ENCODE measurements at regions not wholly inside any gene's neighbourhood (a gene's known extent, or its start where the extent isn't known, plus 50 kb on each side); places are given as distances from the start of the nearest gene placed in this dataset.
"Not testable (repeated sequence)": the region's sequence is repeated elsewhere in the genome, so short reads cannot be mapped to it uniquely, and the experiment has no call there.

- H3K27ac ChIP-seq (ENCODE audit: control insufficient read depth, insufficient read depth, low read length); H3K9ac ChIP-seq (ENCODE audit: control insufficient read depth, extremely low read depth, insufficient read depth, low read length); FAIRE-seq; H4K20me1 ChIP-seq (ENCODE audit: control insufficient read depth, extremely low read depth, insufficient read depth, low read length); H2AFZ ChIP-seq (ENCODE audit: control insufficient read depth, low read length); H3K4me1 ChIP-seq (ENCODE audit: control insufficient read depth, extremely low read depth, insufficient read depth, low read length); H3K4me2 ChIP-seq (ENCODE audit: control insufficient read depth, extremely low read depth, insufficient read depth, low read depth, low read length); H3K9me1 ChIP-seq (ENCODE audit: control insufficient read depth, extremely low read depth, insufficient read depth, low read length); H3K4me3 ChIP-seq (ENCODE audit: control insufficient read depth in 2 of 3, extremely low read depth in 1 of 3, insufficient read depth in 2 of 3, low read depth in 1 of 3, low read length in 3 of 3); H3K9me3 ChIP-seq (ENCODE audit: control insufficient read depth, low read depth, low read length); H3K27me3 ChIP-seq (ENCODE audit: control insufficient read depth, extremely low read depth, insufficient read depth, low read length); H3K36me3 ChIP-seq (ENCODE audit: control insufficient read depth in 2 of 2, extremely low read depth in 1 of 2, insufficient read depth in 2 of 2, low read length in 2 of 2); dilution Hi-C loops (cut with MboI; ENCODE audit: extremely low pct_ligation_motif_present, low sequenced_read_pairs); H3K79me2 ChIP-seq (ENCODE audit: control insufficient read depth, insufficient read depth, low read length); DNase-seq (ENCODE audit: low read depth, low spot score): not testable (repeated sequence)
Observed at GRCh38 chr7:150063195-150063594, 189.4 kb downstream of the ATP6V0E2 start.

- H3K4me2 ChIP-seq (ENCODE audit: control insufficient read depth, extremely low read depth, insufficient read depth, low read depth, low read length); H3K79me2 ChIP-seq (ENCODE audit: control insufficient read depth, insufficient read depth, low read length); H4K20me1 ChIP-seq (ENCODE audit: control insufficient read depth, extremely low read depth, insufficient read depth, low read length); H3K9me1 ChIP-seq (ENCODE audit: control insufficient read depth, extremely low read depth, insufficient read depth, low read length); H3K4me1 ChIP-seq (ENCODE audit: control insufficient read depth, extremely low read depth, insufficient read depth, low read length); DNase-seq (ENCODE audit: low read depth, low spot score); H3K36me3 ChIP-seq (ENCODE audit: control insufficient read depth in 2 of 2, extremely low read depth in 1 of 2, insufficient read depth in 2 of 2, low read length in 2 of 2); H3K27ac ChIP-seq (ENCODE audit: control insufficient read depth, insufficient read depth, low read length); FAIRE-seq; H3K4me3 ChIP-seq (ENCODE audit: control insufficient read depth in 2 of 3, extremely low read depth in 1 of 3, insufficient read depth in 2 of 3, low read depth in 1 of 3, low read length in 3 of 3); dilution Hi-C loops (cut with MboI; ENCODE audit: extremely low pct_ligation_motif_present, low sequenced_read_pairs); H3K9ac ChIP-seq (ENCODE audit: control insufficient read depth, extremely low read depth, insufficient read depth, low read length); H2AFZ ChIP-seq (ENCODE audit: control insufficient read depth, low read length); H3K9me3 ChIP-seq (ENCODE audit: control insufficient read depth, low read depth, low read length); H3K27me3 ChIP-seq (ENCODE audit: control insufficient read depth, extremely low read depth, insufficient read depth, low read length): not testable (repeated sequence)
Observed at GRCh38 chr7:150069555-150070313, 196.0 kb downstream of the ATP6V0E2 start.

- FAIRE-seq; H3K27ac ChIP-seq (ENCODE audit: control insufficient read depth, insufficient read depth, low read length); H2AFZ ChIP-seq (ENCODE audit: control insufficient read depth, low read length); H3K9me1 ChIP-seq (ENCODE audit: control insufficient read depth, extremely low read depth, insufficient read depth, low read length); H3K79me2 ChIP-seq (ENCODE audit: control insufficient read depth, insufficient read depth, low read length); H3K27me3 ChIP-seq (ENCODE audit: control insufficient read depth, extremely low read depth, insufficient read depth, low read length); H4K20me1 ChIP-seq (ENCODE audit: control insufficient read depth, extremely low read depth, insufficient read depth, low read length); dilution Hi-C loops (cut with MboI; ENCODE audit: extremely low pct_ligation_motif_present, low sequenced_read_pairs); H3K4me1 ChIP-seq (ENCODE audit: control insufficient read depth, extremely low read depth, insufficient read depth, low read length); H3K36me3 ChIP-seq (ENCODE audit: control insufficient read depth in 2 of 2, extremely low read depth in 1 of 2, insufficient read depth in 2 of 2, low read length in 2 of 2); H3K9ac ChIP-seq (ENCODE audit: control insufficient read depth, extremely low read depth, insufficient read depth, low read length); H3K4me2 ChIP-seq (ENCODE audit: control insufficient read depth, extremely low read depth, insufficient read depth, low read depth, low read length); H3K4me3 ChIP-seq (ENCODE audit: control insufficient read depth in 2 of 3, extremely low read depth in 1 of 3, insufficient read depth in 2 of 3, low read depth in 1 of 3, low read length in 3 of 3); DNase-seq (ENCODE audit: low read depth, low spot score); H3K9me3 ChIP-seq (ENCODE audit: control insufficient read depth, low read depth, low read length): not testable (repeated sequence)
Observed at GRCh38 chr7:150077543-150077942, 203.8 kb downstream of the ATP6V0E2 start.

GRCh38 chr7:150081865-150082264 is 208.1 kb downstream of the ATP6V0E2 start:
- H3K9me1 ChIP-seq (ENCODE audit: control insufficient read depth, extremely low read depth, insufficient read depth, low read length); H3K4me3 ChIP-seq (ENCODE audit: control insufficient read depth in 2 of 3, extremely low read depth in 1 of 3, insufficient read depth in 2 of 3, low read depth in 1 of 3, low read length in 3 of 3); H3K4me1 ChIP-seq (ENCODE audit: control insufficient read depth, extremely low read depth, insufficient read depth, low read length); H3K79me2 ChIP-seq (ENCODE audit: control insufficient read depth, insufficient read depth, low read length); DNase-seq (ENCODE audit: low read depth, low spot score); H2AFZ ChIP-seq (ENCODE audit: control insufficient read depth, low read length); FAIRE-seq; H3K27ac ChIP-seq (ENCODE audit: control insufficient read depth, insufficient read depth, low read length); H3K9ac ChIP-seq (ENCODE audit: control insufficient read depth, extremely low read depth, insufficient read depth, low read length); H3K36me3 ChIP-seq (ENCODE audit: control insufficient read depth in 2 of 2, extremely low read depth in 1 of 2, insufficient read depth in 2 of 2, low read length in 2 of 2); H3K9me3 ChIP-seq (ENCODE audit: control insufficient read depth, low read depth, low read length); H3K4me2 ChIP-seq (ENCODE audit: control insufficient read depth, extremely low read depth, insufficient read depth, low read depth, low read length); H3K27me3 ChIP-seq (ENCODE audit: control insufficient read depth, extremely low read depth, insufficient read depth, low read length); dilution Hi-C loops (cut with MboI; ENCODE audit: extremely low pct_ligation_motif_present, low sequenced_read_pairs); H4K20me1 ChIP-seq (ENCODE audit: control insufficient read depth, extremely low read depth, insufficient read depth, low read length): not testable (repeated sequence)

GRCh38 chr7:150084724-150085123 is 211.0 kb downstream of the ATP6V0E2 start:
- H3K36me3 ChIP-seq (ENCODE audit: control insufficient read depth in 2 of 2, extremely low read depth in 1 of 2, insufficient read depth in 2 of 2, low read length in 2 of 2); H3K9ac ChIP-seq (ENCODE audit: control insufficient read depth, extremely low read depth, insufficient read depth, low read length); H3K79me2 ChIP-seq (ENCODE audit: control insufficient read depth, insufficient read depth, low read length); H3K4me3 ChIP-seq (ENCODE audit: control insufficient read depth in 2 of 3, extremely low read depth in 1 of 3, insufficient read depth in 2 of 3, low read depth in 1 of 3, low read length in 3 of 3); H3K4me2 ChIP-seq (ENCODE audit: control insufficient read depth, extremely low read depth, insufficient read depth, low read depth, low read length); dilution Hi-C loops (cut with MboI; ENCODE audit: extremely low pct_ligation_motif_present, low sequenced_read_pairs); H3K4me1 ChIP-seq (ENCODE audit: control insufficient read depth, extremely low read depth, insufficient read depth, low read length); H3K9me3 ChIP-seq (ENCODE audit: control insufficient read depth, low read depth, low read length); H3K27ac ChIP-seq (ENCODE audit: control insufficient read depth, insufficient read depth, low read length); DNase-seq (ENCODE audit: low read depth, low spot score); H2AFZ ChIP-seq (ENCODE audit: control insufficient read depth, low read length); FAIRE-seq; H3K9me1 ChIP-seq (ENCODE audit: control insufficient read depth, extremely low read depth, insufficient read depth, low read length); H4K20me1 ChIP-seq (ENCODE audit: control insufficient read depth, extremely low read depth, insufficient read depth, low read length); H3K27me3 ChIP-seq (ENCODE audit: control insufficient read depth, extremely low read depth, insufficient read depth, low read length): not testable (repeated sequence)
